Endothelial cell of umbilical vein (primary cell): ENCODE measurements at regions not wholly inside any gene's neighbourhood (a gene's known extent, or its start where the extent isn't known, plus 50 kb on each side); places are given as distances from the start of the nearest gene placed in this dataset.
A peak's percentile ranks its signal among the peaks of the same experiment; 100 is the strongest.

Source experiments
- CTCF ChIP-seq, 2 donors: IDR thresholded peaks; 1 replicate in 1 of 2; 2 replicates in 1 of 2; pipeline ENCODE4 v1.5.1; 2011; ENCODE audit warnings: low read length in 2 of 2, mild to moderate bottlenecking in 2 of 2, moderate library complexity in 2 of 2, control low read depth in 1 of 2, inconsistent platforms in 1 of 2, low read depth in 1 of 2; ENCODE audit not compliant: insufficient read depth in 1 of 2; ENCODE audit errors: extremely low read depth in 1 of 2
- EZH2 ChIP-seq: IDR thresholded peaks from 2 replicates; pipeline ENCODE4 v1.6.1; 2012; ENCODE audit warnings: borderline replicate concordance, low read depth, mild to moderate bottlenecking, moderate library complexity, low read length, inconsistent platforms; ENCODE audit not compliant: severe bottlenecking
- JUN ChIP-seq: IDR thresholded peaks from 2 replicates; pipeline ENCODE4 v1.6.1; 2011; ENCODE audit warnings: borderline replicate concordance, low read depth; ENCODE audit not compliant: insufficient read length, insufficient read depth
- MAX ChIP-seq: IDR thresholded peaks from 2 replicates; pipeline ENCODE4 v1.6.1; 2011; ENCODE audit not compliant: insufficient read depth, insufficient read length
- POLR2A ChIP-seq: IDR thresholded peaks from 2 replicates; pipeline ENCODE4 v1.6.1; 2012; ENCODE audit warnings: low read depth, mild to moderate bottlenecking, control low read depth, low read length
- POLR2AphosphoS5 ChIP-seq: IDR thresholded peaks from 2 replicates; pipeline ENCODE4 v1.6.1; 2012; ENCODE audit warnings: low read depth, mild to moderate bottlenecking, control low read depth, low read length, moderate library complexity; ENCODE audit not compliant: insufficient read depth

DNA sequence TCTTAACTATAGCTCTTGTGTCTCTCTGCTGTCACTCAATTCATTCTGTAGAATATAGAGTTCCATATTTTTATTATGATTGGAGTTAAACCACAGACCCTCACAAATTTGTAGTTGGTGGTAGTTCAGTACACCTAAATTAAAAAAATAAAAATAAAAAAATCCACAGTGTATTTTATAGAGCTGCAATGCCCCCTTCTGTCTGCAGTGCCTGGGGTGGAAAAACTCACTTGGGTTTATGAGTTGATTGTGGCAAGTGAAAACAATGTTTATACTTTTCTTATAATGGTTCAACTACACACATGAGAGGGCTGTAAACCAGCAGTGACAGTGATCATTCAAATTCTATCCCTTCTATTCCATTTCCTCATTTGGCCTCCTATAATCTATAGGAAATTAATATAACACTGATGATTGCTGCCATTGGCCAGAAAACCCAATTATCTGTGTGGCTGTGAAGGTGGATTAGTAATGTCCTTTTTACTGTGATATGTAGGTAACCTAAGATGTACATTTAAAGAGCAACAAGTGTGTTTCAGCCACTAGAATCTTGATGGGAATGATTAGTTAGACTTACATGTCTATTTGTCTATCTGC lies 166.9 kb upstream of the LRIG3 start:
- TF ChIP-seq CTCF (IDR thresholded peaks at IDR 0.05; ENCODE audit: extremely low read depth in 1 of 2, insufficient read depth in 1 of 2, low read depth in 1 of 2, low read length in 2 of 2) (peak; percentile 54 to 59), EZH2 (no peak), POLR2A (no peak), JUN (no peak), POLR2AphosphoS5 (no peak), MAX (no peak)
